ENCODE measurements at regions not wholly inside any gene's neighbourhood (a gene's known extent, or its start where the extent isn't known, plus 50 kb on each side); places are given as distances from the start of the nearest gene placed in this dataset.

DNA sequence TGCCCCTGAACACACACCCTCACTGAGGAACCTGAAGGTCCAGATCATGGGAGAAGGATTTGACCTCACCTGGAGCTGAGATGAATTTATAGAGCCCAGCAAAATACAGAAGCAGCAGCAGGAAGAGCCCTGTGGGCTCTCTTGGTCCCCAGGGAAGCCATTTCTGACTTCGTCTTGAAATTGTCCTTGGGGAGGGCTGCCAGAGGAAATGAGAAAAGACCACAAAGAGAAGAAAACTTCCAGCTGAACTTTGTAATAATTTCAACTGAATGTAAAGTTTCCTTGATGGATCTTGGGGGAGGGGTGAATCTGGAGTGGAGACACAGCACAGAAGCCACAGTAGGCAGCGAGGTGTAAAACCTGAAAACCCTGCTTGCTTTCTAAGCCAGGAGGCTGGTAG lies 500.9 kb upstream of the NXPH2 start:
- no peak for DNase-seq (ENCODE audit: low spot score)

DNA sequence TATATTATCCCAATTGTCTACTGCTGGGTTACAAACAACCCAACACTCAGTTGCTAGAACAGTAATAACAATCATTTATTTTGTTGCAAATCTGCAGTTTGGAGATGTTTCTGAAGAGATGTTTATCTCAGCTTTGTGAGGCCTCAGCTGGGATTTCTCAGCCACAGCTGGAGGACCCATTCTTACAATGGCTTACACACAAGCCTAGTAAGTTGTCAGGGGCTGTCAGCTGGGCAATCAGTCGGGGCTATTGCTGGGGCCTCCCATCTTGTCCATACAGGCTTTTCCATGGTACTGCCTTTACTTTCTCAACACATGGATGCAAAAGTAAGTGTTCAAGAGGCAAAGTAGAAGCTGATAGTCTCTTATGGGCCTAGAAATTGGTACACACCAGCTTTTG lies 491.7 kb upstream of the NXPH2 start:
- DNase-seq (ENCODE audit: low spot score) = no peak

DNA sequence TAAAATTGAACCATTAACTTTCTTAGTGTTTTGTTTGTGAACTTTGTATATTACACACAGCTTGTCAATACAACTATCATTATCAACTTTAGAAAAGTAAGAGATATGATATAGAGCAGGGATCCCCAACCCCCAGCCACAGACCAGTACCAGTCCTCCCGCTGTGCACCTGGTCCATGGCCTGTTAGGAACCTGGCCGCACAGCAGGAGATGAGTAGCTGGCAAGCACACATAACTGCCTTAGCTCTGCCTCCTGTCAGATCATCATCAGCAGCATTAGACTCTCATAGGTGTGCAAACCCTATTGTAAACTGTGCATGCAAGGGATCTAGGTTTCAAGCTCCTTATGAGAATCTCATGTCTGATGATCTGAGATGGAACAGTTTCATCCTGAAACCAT lies 491.0 kb upstream of the NXPH2 start:
- DNase-seq (ENCODE audit: low spot score) = no peak

DNA sequence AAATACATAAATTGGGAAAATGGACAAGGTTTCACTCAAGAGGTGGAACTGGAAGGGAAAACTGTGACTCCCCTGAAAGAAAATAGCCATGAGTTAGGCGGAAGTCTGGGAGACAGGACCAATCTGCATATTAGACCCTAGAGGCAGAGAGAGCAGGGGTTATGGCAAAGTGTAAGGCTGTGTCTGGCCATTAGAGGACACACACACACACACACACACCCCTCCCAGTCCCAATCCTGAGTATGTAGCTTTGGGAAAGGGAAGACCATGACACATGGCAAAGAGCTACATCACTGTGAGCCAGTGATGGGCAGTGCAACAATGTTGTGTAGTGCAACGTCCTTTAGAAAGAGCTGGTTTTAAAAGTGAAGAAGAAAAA lies 479.9 kb upstream of the NXPH2 start:
- DNase-seq (ENCODE audit: low spot score) = no peak

DNA sequence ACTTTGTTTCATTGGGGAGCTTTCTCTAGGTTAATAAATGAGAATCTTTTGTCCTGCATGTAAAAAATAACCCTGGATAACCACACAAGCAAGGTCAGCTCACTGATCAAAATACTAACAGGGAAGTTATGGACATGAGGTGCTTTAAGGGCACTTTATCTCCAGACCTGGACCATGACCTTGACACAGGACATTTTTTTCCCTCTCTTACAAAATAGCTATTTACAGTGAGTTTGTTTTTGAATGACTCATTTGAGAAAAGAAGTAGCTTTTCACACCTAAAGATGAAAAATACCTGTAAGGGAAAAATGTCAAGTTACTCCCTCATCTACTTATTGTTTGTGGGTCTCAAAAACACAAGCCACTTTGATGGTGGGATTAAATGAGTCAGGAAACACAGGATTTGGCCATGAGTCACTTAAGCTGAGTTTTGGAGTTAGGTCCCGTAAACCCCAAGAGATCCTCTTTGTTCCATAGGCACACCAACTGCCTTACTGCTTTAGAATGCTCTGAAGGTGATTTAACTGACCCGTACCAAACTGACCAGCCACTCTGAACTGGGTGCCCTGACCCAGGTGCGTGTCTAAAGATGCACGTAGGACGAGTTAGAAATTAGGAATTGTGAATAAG lies 479.3 kb upstream of the NXPH2 start:
- no peak for DNase-seq (ENCODE audit: low spot score)

DNA sequence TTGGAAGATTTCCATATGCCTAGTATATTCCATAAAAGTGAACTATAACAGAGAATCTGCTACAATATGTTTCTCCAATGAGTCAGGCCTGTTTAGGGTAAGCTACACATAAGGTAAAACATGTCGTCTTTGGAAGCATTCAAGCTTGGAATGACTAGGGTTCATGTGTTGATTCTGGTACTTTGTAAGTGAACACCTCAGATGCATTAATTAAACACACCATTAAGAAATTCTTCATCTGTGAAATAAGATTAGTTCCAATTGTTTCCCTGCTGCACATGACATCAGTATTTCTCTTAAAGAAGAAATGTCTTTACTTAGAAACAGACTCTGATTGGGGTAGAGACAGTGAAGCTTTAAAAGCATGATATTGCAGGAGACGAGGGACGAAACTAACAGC lies 461.1 kb upstream of the NXPH2 start:
- no peak for DNase-seq (ENCODE audit: low spot score)

DNA sequence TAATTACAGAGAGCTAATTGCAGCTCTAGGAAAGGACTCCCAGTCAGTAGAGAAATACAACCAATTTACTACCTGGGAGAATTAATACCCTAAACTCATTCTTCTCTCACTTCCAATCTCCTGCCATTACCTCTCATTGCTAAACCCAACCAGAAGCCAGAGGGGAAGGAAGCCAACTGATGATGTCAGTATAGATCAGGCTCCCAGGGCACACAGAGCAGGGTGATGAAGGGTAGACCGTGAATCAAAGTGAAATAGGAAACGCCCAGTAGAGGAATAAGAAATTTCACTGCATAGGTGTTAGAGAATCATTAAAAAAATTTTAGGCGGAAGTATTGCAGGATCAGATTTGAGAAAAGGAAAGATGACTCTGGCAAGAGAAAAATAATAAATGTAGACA lies 456.8 kb upstream of the NXPH2 start:
- no peak for DNase-seq (ENCODE audit: low spot score)

DNA sequence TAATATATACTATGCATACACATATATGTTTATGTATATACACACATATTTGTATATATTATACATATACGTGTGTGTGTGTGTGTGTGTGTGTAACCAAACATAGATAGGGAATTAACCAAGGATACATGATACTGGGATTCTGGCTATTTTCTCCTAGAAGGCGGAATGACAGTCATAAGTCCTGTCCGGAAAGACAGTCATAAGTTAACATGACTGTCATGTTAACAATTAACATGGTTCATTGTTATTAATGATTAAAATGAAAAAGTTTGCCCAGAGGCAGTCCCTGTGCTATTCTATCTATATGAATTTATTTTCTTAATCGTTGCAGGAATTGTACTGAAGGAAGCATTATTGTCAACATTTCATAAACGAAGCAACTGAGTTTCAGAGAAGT lies 450.7 kb upstream of the NXPH2 start:
- no peak for DNase-seq (ENCODE audit: low spot score)

DNA sequence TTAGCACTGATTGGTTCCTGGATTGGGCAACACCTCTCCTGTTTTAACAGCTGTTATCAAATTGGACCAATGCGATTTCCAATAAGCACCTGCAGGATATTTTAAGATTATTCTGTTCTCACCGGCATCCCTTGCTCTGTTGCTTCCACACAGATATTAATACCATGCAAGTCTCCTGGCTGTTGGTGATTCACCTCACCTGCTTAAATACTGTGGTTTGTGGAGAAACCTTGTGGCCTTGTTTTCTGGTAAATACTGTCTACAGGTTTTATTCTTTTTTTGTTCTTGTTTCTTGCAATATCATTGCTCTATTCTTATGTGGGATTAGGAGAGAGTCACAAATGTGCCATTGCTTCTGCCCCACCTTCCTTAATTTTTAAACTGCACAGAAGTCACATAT lies 448.1 kb upstream of the NXPH2 start:
- no peak for DNase-seq (ENCODE audit: low spot score)

DNA sequence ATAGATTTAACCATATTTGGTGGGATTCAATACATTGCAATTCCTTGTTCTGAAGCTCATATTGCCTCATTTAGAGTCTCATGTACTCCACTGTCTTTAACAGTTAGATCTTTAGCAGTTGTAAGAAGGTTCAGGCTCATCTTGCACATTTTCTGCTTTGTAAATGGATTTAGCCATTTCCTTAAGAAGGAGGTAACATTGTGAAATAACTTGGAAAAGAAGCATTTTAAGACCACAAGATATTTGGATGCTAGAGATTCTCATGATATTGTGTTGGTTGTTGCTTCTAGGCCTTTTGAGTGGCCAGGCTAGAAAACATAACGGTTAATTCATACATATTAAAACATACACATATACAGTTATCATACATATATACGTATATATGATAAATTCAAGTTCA lies 445.8 kb upstream of the NXPH2 start:
- no peak for DNase-seq (ENCODE audit: low spot score)

DNA sequence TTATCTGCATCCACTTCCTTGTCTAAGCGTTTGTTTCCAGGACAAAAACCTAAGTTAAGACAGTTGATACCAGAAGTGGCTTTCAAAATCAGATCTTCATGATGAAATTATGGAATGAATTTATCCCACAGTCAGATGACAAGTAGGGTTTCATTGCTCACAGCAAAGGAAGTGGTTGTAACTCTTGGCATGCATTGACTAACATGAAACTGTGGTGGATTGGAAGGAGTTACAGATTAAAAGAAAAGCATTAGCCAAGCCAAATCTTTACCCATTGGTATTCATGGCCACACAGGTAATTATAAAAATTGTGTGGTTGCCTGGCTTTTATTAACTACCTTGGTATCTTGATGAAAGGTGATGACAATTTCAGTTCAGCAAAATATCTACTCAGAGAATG lies 438.0 kb upstream of the NXPH2 start:
- DNase-seq (ENCODE audit: low spot score) = no peak

DNA sequence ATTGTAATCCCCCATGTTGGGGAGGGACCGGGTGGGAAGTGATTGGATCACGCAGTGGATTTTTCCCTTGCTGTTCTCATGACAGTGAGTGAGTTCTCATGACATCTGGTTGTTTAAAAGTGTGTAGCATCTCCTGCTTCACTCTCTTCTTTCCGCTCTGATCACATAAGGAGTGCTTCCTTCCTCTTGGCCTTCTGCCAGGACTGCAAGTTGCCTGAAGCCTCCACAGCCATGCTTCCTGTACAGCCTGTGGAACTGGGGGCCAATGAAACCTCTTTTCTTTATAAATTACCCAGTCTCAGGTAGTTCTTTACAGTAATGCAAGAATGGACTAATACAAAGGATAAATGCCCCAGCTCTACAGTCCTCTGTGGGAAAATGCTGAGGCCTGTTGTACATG lies 437.5 kb upstream of the NXPH2 start:
- DNase-seq (ENCODE audit: low spot score) = no peak

DNA sequence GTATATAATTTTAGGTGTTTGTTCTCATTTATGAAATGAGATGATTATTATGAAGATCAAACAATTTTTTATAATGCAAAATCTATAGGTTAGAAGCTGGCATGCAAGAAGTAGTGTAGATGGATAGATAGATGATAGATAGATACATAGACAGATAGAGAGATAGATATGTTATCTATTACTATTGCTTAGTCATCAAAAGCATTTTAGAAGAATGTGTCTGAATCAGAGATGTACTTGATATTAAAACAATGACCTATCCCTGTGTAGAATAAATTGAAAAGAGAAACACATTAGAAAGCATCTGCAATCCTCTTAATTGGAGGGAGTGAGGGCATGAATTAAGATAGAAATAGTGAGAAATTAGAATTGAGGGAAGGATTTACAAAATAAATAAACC lies 436.2 kb upstream of the NXPH2 start:
- no peak for DNase-seq (ENCODE audit: low spot score)

DNA sequence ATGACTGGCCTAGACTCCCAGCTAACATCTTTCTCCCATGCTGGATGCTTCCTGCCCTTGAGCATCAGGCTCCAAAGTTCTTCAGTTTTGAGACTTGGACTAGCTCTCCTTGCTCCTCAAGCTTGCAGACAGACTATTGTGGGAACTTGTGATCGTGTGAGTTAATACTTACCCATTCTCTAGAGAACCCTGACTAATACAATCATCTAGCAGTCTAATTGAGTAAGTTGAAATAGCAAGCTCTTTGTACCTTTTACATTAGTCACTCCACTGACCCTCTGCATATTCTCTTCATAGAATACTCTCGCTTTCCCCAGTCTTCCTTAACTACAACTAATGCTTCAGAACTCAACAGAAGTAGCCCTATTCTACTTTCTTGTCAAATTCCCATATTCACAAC lies 434.6 kb upstream of the NXPH2 start:
- DNase-seq (ENCODE audit: low spot score) = no peak

DNA sequence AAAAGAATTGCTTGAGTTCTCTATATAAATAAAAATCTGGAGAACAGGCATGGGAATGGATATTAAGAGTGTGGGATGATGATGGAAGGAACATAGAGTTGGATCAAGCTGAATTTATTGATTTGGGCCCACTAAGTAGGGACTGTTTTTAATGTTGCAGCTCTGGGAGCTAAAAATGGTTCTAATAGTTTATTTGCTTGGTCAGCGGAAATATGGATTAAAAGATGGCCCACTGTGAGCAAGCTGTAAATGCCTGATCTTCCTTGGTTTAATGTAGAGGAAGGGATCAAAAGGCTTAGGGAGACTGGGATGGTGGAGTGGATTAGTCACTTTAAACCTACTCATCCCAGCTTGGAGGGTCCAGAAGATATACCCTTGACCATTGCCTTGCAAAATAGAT lies 429.4 kb upstream of the NXPH2 start:
- no peak for DNase-seq (ENCODE audit: low spot score)

DNA sequence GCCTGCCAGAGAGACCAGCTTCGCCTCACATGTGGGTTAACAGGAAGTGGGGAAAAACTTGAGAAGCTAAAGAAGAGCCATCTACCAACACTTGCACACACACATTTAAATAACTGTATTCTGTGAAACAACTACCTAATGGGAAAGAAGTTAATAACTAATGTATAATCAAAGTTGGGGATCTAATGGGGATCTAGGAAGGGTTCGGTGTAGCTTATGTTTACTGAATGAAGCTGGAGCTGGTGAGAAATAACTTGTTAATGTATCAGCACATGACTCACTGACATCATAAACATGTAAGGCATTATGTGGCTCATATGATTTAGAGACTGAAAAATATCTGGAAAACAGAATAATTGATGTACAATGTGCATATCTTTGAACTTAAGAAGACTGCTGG lies 421.3 kb upstream of the NXPH2 start:
- no peak for DNase-seq (ENCODE audit: low spot score)

DNA sequence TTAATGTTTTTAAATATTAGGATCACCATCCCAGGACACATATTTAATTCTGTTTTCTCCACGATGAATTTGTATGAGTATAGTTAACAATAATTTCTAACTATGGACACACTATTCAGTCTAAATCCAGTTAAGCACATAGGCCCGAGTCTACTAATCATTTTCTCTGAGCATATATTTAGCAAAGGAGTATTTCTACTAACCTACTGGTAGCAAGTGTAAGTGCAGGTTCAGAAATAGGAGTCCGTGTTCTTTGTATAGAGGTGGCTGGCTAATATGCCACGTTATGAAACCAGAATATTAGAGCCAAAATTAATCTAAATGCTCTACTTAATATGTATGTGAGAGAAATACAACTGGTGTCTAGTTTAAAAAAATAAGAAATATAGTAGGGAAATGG lies 416.6 kb upstream of the NXPH2 start:
- DNase-seq (ENCODE audit: low spot score) = no peak

DNA sequence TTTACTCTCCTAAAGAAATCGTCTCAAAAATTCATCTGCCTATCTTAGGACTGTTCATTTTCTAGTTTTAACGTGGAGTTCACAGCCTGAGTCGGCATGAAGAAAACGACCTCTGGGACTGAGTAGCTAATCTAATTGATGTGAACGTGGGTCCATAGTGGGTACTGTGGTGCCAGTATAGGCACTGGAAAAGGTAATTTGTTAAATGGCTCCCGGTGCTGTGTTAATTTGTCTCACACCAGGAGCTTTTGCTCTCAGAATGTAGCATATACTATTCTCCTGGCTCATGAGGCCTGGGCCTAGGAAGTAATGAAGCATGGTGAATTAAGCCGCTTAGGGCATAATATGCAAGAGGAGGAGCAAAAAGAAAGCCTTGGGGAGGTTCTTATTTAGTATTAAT lies 414.4 kb upstream of the NXPH2 start:
- no peak for DNase-seq (ENCODE audit: low spot score)

DNA sequence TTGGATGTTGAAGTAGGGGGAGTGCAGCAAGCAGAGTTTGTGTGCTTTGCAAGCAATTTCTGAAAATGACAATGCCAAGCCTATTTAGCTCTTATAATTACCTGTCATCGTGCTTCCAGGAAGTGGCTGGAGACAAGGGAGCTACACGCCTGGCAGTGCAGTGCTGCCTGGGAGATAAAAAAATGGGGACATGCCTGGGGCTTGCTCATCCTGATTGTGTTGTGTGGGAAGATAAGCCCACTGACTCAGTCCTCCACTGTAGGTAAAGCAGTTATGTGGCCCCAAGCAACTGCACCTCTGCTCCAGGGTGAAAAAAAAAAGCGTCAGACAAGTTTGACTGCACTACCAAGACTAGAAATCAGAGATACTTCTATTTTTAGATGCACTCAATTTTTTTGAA lies 396.9 kb upstream of the NXPH2 start:
- no peak for DNase-seq (ENCODE audit: low spot score)

DNA sequence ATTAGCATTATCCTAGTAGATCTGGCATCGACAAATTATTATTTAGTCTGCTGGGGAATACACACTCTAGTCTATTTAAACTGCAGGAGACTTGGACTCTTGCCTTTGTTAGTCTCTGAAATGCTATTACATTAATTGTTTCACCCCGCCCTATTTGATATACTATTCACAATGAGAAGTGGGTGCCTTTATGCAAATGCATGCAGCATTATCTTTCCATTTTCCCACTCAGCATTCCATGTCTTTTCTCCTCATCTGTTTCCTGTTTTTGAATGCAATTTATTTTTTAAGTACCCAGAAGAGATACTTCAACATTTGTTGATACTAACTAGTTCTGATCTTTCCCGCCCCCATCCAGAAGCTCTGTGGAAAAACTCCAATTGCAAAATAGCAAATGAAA lies 395.3 kb upstream of the NXPH2 start:
- no peak for DNase-seq (ENCODE audit: low spot score)

DNA sequence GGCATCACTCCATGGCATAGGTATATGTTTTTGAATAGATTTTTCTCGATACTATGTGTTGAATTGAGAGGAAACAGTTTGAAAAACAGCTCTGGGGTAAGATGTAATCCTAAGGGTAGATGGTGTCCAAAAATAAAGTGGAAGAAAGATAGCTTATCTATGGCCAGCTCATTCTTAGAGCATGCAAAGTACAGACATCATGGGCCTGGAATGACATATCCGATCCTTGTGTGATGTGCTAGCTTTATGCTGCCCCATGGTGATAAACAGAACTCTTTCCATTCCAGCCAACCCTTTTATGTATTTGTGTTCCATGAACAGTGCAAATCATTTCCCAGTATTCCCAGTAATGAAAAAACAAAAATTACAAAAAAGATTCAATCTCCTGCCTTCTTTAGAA lies 390.2 kb upstream of the NXPH2 start:
- no peak for DNase-seq (ENCODE audit: low spot score)

DNA sequence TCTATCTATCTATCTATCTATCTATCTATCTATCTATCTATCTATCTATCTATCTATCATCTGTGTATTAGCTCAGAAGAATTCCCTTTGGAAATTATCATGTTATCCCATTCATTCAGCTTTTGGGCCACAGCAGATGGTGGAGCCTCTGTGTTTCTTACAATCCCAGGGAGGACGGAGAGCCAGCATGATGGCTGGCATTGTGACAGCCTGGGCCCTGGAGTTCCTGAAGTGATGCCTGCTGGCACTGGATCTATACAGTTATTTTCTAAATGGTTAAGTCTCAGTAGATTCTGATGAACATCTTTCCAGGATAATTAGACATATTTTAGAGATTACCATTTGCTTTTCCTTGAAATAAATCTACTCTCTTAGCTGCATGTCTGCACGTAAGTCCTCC lies 385.4 kb upstream of the NXPH2 start:
- no peak for DNase-seq (ENCODE audit: low spot score)

DNA sequence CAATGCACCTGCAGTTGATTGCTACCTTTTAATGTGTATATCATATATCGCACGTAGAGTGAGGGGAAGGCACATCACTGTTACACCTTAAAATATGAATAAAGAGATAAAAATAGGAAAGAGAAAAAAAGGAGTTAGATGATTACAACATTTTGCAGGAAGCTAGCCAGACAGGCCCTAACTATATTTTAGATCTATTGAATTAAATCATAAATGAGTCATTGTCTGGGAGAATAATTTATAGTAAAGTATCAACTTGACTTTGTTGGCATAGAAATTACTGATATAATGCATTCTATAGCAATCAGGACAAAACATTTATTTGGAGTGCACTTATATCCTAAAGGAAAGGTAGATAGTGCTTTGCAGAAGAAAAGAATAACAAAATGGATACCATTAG lies 384.9 kb upstream of the NXPH2 start:
- no peak for DNase-seq (ENCODE audit: low spot score)

DNA sequence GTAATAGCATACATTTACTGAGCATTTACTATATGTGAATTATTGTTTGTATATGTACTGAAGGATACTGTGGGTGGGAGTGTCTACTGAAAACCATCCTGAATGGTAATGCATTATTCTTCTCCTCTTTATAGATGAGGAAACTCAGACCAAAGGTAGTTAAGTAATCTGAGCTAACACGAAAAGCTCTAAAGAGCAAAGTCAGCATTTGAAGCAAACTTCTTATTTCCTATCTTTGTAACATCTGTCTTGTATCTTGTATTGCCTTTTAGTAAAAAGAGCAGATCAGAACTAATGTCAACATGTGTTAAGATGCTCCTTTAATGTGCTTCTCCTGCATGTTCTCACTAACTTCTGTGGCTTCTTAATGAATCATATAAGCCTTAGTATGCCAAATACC lies 382.8 kb upstream of the NXPH2 start:
- DNase-seq (ENCODE audit: low spot score) = no peak

DNA sequence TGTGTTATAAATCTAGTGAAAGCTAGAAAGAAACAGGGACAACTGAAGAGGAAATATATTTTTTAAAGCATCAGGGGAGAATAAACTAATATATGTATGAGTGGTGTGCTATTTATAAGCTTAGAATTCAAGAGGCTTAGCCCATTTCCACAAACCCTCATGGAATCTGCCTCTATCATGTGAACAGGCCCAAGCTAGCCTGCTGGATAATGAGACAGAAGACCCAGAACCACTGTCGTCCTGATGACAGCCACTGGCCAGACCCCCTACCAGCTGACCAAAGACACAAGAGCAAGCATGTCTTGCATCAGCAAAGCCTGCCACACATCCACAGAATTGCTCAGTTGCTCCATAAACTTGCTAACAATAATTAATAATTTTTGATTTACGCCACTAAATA lies 382.3 kb upstream of the NXPH2 start:
- no peak for DNase-seq (ENCODE audit: low spot score)
